ENCODE measurements at regions not wholly inside any gene's neighbourhood (a gene's known extent, or its start where the extent isn't known, plus 50 kb on each side); places are given as distances from the start of the nearest gene placed in this dataset.
"Not testable (repeated sequence)": the region's sequence is repeated elsewhere in the genome, so short reads cannot be mapped to it uniquely, and the experiment has no call there.

- DNase-seq: not testable (repeated sequence)
These were observed 251.4 kb upstream of the GK2 start for GRCh38 chr4:79659308-79659870.

- DNase-seq: no peak
These were observed 249.4 kb upstream of the GK2 start for GRCh38 chr4:79657379-79657778.

DNA sequence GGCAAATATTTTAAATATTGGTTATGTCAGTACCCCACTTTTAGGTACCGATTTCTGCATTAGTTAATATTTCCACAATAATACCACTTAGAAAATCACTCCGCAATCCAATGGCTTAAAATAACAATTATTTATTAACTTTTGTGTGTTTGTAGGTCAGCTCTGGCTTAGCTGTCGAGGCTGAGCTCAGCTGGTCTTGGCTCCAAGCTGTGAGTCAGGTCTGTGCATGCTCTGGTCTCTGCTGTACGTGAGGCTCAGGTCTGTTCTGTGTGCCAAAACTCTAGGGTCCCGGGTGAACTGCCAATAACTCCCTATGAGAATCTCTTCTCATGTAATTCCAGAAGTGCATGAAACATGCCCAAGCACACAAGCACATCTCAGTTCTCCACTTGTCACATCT is 245.8 kb upstream of the GK2 start:
- DNase-seq: no peak

DNA sequence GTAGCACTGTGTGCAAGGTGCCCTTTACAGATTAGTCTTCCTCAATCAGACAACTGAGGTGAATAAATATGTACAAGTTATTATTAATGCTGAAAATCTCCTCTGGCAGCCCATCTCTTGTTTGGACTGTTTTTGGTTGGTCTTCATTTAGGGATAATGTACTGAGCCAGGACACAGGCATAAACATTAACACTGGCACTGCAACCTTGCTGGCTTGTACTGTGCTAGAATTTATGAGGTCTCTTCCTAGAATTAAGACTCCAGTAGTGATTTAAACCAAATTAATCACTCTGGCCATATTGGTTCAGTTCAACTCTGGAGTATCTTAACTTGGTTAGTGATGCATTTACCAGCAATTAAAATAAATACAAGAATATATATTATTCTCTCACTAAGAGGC is 244.7 kb upstream of the GK2 start:
- no peak for DNase-seq

DNA sequence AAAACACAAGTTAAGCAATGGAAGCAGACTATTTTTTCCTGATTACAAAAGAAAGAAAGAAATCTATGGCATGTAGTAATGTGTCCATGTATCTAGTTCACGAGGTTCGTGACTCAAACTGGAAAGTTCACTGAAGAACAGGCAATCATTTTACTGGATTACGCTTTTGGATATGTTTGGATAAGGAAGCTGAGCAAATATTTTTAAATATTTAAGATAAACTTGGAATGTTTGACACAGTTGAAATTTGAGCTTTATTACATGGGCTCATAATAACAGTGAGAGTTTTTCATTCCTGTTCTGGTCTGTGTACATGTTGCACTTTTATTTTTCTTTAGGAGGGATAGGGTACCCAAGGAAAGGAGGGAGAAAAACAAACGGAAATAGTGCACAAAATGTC is 244.2 kb upstream of the GK2 start:
- peak; percentile 36 for DNase-seq

DNA sequence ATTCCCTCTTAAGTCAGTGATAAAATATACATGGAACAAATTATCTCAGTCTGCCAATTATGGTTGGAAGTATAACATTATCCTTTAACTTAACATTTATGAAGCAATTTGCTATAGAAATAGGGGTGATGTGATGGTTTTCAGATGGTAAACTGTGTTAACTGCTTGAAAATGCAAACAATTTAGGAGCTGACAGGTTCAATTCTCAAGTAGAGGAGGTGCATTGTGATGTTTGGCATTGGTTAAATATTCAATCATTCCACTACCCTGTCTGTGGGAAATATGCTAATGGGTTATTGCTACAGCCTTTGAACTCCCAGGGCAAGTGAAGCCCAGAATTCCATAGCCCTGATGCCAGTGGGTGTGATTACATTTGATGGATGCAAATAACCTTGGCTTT is 243.4 kb upstream of the GK2 start:
- no peak for DNase-seq

GRCh38 chr4:79650794-79651431 is 242.9 kb upstream of the GK2 start:
- DNase-seq: peak; percentile 77

DNA sequence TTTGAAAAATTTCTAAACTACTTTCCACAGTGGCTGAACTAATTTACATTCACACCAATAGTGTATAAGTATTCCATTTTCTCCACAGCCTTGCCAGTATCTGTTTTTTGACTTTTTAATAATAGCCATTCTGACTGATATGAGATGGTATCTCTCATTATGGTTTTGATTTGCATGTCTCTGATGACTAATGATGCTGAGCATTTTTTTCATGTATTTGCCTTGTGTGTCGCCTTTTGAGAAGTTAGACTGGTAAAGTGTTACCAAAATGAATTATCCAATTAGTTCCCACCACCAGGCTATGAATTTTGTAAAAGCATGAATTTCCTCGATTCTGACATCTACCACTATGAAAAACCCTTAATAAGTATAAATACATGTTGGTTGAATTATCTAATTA is 242.2 kb upstream of the GK2 start:
- DNase-seq: peak; percentile 41

DNA sequence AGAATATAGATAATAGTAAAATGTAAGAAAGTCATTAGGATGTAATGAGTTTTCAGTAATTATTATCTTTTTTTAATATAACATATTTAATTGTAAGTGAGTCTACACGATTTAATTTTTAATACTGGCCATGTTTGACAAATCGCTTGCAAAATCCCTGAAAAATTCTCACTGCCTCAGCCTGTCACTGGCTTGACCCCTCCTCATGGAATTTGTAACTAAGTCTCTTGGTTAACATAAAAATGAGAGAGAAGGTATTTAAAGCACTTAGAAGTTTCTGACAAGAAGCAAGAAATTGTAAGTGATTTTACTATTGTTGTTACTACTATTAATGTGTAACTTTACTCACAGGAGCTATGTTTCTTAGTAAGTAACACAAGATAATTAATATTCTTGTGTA is 237.9 kb upstream of the GK2 start:
- no peak for DNase-seq

DNA sequence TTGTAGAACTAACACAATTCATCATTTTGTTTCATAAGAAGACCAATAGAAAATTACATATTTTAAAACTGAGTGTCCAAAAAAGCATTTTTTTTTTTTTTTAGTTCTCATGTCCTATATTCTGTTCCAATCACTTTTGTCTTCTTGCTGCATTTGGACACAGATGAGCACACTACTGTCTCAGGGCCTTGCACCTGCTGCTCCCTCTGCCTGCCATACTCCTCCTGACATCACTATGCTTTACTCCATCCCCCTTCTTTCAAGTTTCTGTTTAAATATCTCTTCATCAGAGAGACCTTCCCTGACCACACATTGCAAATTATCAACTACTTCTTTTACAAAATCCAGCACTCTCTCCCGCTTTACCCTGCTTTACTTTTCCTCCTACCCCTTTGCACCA is 230.7 kb upstream of the GK2 start:
- no peak for DNase-seq

DNA sequence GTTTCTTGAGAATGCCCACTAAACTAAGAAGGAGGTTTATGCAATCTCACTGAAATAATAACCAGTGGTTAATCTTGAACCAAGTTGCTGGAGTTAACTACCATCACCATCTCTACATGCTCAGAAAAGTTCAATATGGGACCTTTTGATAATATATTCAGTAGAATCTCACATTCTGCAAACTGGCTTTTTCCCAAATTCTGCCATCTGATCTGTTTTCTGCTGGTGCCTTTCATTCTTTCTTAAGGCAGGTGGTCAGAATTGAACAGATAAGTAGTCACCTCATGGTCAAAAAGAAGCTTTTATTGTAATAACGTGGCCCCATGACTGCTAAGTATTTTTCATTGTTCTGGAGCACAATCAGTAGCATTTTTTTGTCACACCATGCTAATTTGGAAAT is 229.0 kb upstream of the GK2 start:
- DNase-seq: no peak

- no peak for DNase-seq
These were observed 226.1 kb upstream of the GK2 start for GRCh38 chr4:79634111-79634510.

DNA sequence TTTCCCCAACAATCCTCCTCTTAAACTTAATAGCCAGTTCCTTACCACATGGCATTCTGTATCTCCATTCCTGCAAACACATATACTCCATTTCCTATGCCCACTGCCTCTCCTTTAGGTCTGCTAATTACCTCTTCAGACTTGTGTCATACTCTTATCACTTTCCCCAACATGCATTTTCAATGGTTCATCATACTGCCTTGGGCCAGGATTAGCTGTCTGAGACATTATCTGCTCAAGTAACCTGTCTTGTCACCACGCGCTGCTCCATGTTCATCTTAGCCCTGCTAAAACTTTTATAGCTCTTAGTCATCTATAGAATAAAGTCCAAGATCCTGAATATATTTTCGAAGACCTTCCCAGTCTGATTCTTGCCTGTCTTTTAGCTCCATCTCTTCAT is 224.1 kb upstream of the GK2 start:
- DNase-seq: no peak

- DNase-seq: no peak
These were observed 218.6 kb upstream of the GK2 start for GRCh38 chr4:79626611-79627010.

DNA sequence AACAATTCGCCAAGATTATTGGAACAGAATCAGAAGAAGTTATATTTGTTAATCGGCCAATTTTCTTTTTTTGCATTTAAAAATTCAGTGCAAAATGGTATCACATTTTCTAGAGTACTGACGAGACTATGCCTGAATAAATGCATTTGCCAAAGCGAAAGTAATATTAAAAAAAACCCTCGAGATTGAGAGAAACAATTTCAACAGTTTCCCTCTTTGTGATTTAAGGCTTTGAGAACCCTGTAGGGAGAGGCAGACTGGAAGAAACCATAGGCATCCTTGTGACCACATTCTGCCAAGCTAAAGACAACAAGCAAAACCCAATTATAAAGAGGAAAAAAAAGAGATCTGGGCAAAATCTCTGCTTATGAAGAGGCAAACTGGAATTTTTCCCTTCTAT is 218.1 kb upstream of the GK2 start:
- DNase-seq: no peak

DNA sequence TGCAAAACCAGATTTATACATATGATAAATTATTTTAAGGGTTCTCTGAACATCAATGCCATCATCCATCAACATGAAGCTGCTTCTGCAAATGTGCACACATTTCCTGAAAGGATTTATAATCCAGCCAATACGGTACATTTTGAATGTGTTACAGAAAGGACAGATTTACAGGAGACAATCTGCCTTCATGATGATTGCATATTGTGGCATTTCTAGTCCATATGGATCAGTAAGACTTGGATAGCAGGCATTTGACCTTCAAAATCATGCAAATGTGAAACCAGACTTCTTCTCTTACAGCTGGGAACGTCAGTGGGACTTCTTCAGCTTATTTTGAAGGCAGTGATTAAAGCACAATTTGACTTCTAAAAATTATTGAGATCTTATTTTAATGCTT is 217.3 kb upstream of the GK2 start:
- no peak for DNase-seq

GRCh38 chr4:79623021-79623870 is 215.2 kb upstream of the GK2 start:
- peak; percentile 18 for DNase-seq

- no peak for DNase-seq
These were observed 213.0 kb upstream of the GK2 start for GRCh38 chr4:79621061-79621460.

- DNase-seq: no peak
These were observed 212.6 kb upstream of the GK2 start for GRCh38 chr4:79620617-79621016.

DNA sequence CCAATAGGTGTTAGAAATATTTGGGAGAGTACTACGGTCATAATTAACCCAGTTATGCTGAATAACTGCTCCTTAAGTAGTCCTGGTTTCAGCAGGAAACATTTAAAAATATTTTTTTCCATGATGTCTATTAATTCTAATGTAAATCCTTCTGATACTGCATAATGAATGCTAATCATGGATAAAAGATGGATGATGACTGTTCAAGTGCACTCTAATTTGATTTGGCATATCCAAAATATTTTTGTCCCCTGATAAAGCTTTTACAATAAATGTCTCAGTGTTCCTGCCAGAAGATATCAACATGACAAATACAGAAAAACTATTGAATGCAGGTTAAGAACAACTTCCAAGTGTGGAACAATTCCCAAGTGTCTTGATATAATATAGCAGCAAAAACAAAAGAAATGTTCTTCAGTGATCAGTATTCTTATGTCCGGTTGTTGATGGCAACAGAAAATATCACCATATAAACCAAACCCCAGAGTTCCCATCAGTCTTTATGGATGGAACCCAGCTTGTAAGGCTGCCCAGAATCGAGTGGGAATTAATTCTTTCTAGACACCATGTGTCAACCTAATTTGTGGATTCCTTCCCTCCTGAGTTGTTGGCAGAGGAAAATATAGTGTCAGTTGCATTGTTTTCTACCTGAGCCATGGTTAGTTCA is 205.4 kb upstream of the GK2 start:
- no peak for DNase-seq

DNA sequence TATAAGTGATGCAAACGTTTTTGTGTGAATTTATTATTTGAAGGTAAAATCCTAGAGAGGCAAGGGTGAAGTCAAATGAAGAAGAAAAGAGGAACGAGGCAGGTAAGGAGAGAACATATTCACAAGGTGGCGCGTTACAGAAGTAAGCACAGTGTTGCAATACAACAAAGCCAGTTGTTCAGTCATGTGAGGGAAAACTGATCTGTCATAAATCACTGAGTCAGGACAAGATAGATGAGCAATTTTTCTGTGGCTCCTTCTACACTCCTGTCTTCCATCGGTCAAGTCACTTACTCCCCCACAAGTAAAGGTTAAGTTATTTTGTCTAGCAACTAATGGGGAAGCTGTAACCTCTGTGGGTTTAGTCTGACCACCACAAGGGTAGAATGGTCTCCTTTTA is 203.0 kb upstream of the GK2 start:
- no peak for DNase-seq

GRCh38 chr4:79609817-79610216 is 201.8 kb upstream of the GK2 start:
- no peak for DNase-seq

GRCh38 chr4:79607979-79608378 is 200.0 kb upstream of the GK2 start:
- DNase-seq: no peak

- no peak for DNase-seq
These were observed 196.1 kb upstream of the GK2 start for GRCh38 chr4:79604152-79604551.

Measured in fibroblast of skin of right quadriceps (primary cell).